ENCODE measurements at regions not wholly inside any gene's neighbourhood (a gene's known extent, or its start where the extent isn't known, plus 50 kb on each side); places are given as distances from the start of the nearest gene placed in this dataset.

- TF ChIP-seq CTCF (IDR thresholded peaks at IDR 0.05) (no peak), POLR2A (IDR thresholded peaks at IDR 0.05) (no peak)
Observed at GRCh38 chr3:102195198-102195948, 239.4 kb upstream of the ZPLD1 start.
